Bronchial epithelial cell (primary cell): ENCODE measurements at regions not wholly inside any gene's neighbourhood (a gene's known extent, or its start where the extent isn't known, plus 50 kb on each side); places are given as distances from the start of the nearest gene placed in this dataset.

Experiments
- DNase-seq: peaks from one replicate; pipeline ENCODE4 v3.0.0-alpha.2; 2010; ENCODE audit warnings: low read depth
- FAIRE-seq: peaks from 2 replicates; lab custom pipeline; 2011; peaks lifted over from hg19 to GRCh38; lab: Jason Lieb, UNC
- H3K27me3 ChIP-seq: 2 replicates; pipeline ENCODE4 v1.5.1; 2011; ENCODE audit warnings: low read length; ENCODE audit not compliant: control insufficient read depth, insufficient read depth
- H3K36me3 ChIP-seq: 2 replicates; pipeline ENCODE4 v1.5.1; 2011; ENCODE audit warnings: low read length; ENCODE audit not compliant: control insufficient read depth, insufficient read depth
- H3K4me3 ChIP-seq: 2 replicates; pipeline ENCODE4 v1.5.1; 2011; ENCODE audit warnings: mild to moderate bottlenecking, low read depth, low read length, control low read depth
- TF ChIP-seq, protein P1 (sequence below): IDR thresholded peaks from 2 replicates; pipeline ENCODE4 v1.5.1; 2011; ENCODE audit warnings: mild to moderate bottlenecking, moderate library complexity, low read length, control low read depth, inconsistent platforms; ENCODE audit not compliant: insufficient read depth, severe bottlenecking

GRCh38 chr4:184899261-184900134 is 73.7 kb upstream of the ACSL1 start:
- no peak for FAIRE-seq
- peak; percentile 57 for DNase-seq

DNA sequence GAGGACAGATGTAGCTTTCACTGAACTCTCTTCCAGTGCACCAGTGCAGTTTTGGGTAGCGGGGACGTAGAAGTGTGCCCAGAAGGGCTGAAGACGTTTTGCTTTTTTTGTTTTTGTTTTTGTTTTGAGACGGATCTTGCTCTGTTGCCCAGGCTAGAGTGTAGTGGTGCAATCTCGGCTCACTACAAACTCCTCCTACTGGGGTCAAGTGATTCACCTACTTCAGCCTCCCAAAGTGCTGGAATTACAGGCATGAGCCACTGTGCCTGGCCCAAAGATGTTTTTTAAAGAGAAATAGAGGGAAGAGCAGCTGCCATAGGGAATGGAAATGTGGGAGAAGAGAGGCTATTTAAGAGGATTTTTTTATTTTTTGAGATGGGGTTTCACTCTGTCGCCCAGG is 74.4 kb upstream of the ACSL1 start:
- TF ChIP-seq, protein P1, sequence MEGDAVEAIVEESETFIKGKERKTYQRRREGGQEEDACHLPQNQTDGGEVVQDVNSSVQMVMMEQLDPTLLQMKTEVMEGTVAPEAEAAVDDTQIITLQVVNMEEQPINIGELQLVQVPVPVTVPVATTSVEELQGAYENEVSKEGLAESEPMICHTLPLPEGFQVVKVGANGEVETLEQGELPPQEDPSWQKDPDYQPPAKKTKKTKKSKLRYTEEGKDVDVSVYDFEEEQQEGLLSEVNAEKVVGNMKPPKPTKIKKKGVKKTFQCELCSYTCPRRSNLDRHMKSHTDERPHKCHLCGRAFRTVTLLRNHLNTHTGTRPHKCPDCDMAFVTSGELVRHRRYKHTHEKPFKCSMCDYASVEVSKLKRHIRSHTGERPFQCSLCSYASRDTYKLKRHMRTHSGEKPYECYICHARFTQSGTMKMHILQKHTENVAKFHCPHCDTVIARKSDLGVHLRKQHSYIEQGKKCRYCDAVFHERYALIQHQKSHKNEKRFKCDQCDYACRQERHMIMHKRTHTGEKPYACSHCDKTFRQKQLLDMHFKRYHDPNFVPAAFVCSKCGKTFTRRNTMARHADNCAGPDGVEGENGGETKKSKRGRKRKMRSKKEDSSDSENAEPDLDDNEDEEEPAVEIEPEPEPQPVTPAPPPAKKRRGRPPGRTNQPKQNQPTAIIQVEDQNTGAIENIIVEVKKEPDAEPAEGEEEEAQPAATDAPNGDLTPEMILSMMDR = no peak
- DNase-seq = no peak
- FAIRE-seq = no peak

More at GRCh38 chr4:184899261-184900134, 73.7 kb upstream of the ACSL1 start:
- H3K36me3 ChIP-seq = no peaks in the 10 kb centered on the region
- TF ChIP-seq, protein P1 = no peak
- H3K4me3 ChIP-seq = no peak overlapping the region
- H3K27me3 ChIP-seq = no peaks in the 10 kb centered on the region

DNA sequence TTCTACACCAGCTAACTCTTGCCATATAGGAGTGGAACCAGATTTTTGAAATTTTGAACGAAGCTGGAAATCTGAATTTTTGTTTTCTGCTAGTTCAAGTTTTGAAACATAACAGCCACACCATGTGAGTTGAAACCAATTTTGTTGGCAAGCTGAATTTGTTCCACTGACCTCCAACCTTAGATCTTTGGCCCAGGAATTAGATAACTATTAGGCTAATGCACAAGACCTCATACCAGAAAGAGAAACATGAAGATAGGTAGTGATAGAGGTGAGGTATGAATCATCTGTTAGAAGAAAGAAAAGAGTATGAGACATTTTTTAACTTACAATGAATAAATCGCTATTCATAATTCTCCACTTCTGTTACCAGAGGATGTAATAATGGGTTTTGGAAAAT is 76.8 kb upstream of the ACSL1 start:
- Histone ChIP-seq H3K36me3 (no peaks in the 10 kb centered on the region), H3K4me3 (no peak overlapping the region), H3K27me3 (no peaks in the 10 kb centered on the region)
- FAIRE-seq = no peak
- DNase-seq = no peak
- TF ChIP-seq, protein P1 = no peak

More for the DNA sequence above, 74.4 kb upstream of the ACSL1 start:
- H3K27me3 ChIP-seq = no peaks in the 10 kb centered on the region
- no peak overlapping the region for H3K4me3 ChIP-seq
- H3K36me3 ChIP-seq = no peaks in the 10 kb centered on the region

DNA sequence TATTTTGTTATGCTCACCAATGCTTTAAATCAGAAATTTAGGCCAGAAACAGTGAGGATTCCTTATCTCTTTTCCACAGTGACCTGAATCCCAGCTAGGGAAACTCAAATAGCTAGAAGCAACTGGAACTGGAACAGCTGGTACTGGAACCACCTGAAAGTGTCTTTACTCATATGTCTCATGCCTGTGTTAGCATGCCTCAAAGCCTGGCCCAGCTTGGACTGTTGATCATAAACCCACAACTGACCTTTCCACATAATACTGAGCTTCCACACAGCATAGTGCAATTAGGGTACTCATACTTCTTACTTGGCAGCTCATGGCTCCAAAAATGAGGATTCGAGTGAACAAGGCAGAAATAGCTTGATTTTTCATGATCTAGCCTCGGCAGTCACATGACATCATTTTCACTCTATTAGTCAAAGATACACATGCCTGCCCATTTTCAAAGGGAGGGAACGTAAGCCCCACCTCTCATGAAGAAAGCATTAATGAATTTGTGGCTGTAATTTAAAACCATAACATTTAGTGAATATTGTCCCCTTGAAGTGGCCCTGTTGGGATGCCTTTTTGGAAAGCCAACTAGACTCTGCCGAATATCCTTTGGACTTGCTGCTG is 80.8 kb upstream of the ACSL1 start:
- no peaks in the 10 kb centered on the region for H3K36me3 ChIP-seq
- peak; percentile 27 for DNase-seq
- H3K4me3 ChIP-seq = no peak overlapping the region
- FAIRE-seq = no peak
- TF ChIP-seq, protein P1 = no peak
- no peaks in the 10 kb centered on the region for H3K27me3 ChIP-seq

DNA sequence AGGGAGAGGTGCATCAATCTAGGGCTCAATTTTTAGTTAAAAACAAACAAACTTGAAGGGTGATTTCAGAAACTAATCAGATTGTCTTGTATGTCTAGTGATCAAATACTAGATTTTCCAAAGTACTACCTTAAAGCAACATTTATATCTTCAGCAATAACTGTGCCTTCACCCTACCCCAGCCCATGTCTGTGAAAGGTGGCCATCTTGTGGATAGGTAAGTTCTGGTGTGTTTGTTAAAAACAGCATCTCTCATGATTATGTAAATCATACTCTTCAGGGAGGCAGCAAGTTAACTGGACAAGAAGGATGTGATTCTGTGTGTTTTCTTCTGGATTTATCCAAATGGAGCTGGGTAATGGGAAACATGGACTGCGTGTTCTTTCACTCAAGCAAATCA is 81.4 kb upstream of the ACSL1 start:
- DNase-seq (no peak), FAIRE-seq (no peak)
- H3K36me3 ChIP-seq = no peaks in the 10 kb centered on the region
- TF ChIP-seq, protein P1 = no peak
- no peak overlapping the region for H3K4me3 ChIP-seq
- no peaks in the 10 kb centered on the region for H3K27me3 ChIP-seq
